ENCODE measurements at regions not wholly inside any gene's neighbourhood (a gene's known extent, or its start where the extent isn't known, plus 50 kb on each side); places are given as distances from the start of the nearest gene placed in this dataset.

GRCh38 chr14:71290960-71291466 is 383.8 kb downstream of the PCNX1 start:
- H3K9me3 ChIP-seq (ENCODE audit: control insufficient read depth in 1 of 2, low read length in 2 of 2), result no peaks in the 10 kb centered on the region
- no peaks in the 10 kb centered on the region for H3K27me3 ChIP-seq (ENCODE audit: low read depth, low read length)
- no peaks in the 10 kb centered on the region for H3K4me1 ChIP-seq (ENCODE audit: control insufficient read depth in 1 of 2, insufficient read depth in 2 of 2, low read length in 2 of 2)
- no peaks in the 10 kb centered on the region for H3K36me3 ChIP-seq (ENCODE audit: control insufficient read depth in 1 of 2, insufficient read depth in 2 of 2, low read length in 2 of 2)
- H3K27ac ChIP-seq (ENCODE audit: low read length), result no peak overlapping the region
- no peak overlapping the region for H3K4me3 ChIP-seq (ENCODE audit: low read depth in 1 of 2, low read length in 2 of 2)

GRCh38 chr14:71296184-71296583 is 388.9 kb downstream of the PCNX1 start:
- no peaks in the 10 kb centered on the region for H3K36me3 ChIP-seq (ENCODE audit: control insufficient read depth in 1 of 2, insufficient read depth in 2 of 2, low read length in 2 of 2)

GRCh38 chr14:71300566-71301330 is 393.5 kb downstream of the PCNX1 start:
- H3K4me3 ChIP-seq (ENCODE audit: low read depth in 1 of 2, low read length in 2 of 2), result no peak overlapping the region
- H3K27ac ChIP-seq (ENCODE audit: low read length), result no peak overlapping the region
- H3K4me1 ChIP-seq (ENCODE audit: control insufficient read depth in 1 of 2, insufficient read depth in 2 of 2, low read length in 2 of 2), result no peaks in the 10 kb centered on the region
- H3K27me3 ChIP-seq (ENCODE audit: low read depth, low read length), result no peaks in the 10 kb centered on the region
- H3K36me3 ChIP-seq (ENCODE audit: control insufficient read depth in 1 of 2, insufficient read depth in 2 of 2, low read length in 2 of 2), result no peaks in the 10 kb centered on the region
- peaks cover 0 to 8% of the 10 kb centered on the region in 2 donors for H3K9me3 ChIP-seq (ENCODE audit: control insufficient read depth in 1 of 2, low read length in 2 of 2)

More at GRCh38 chr14:71296184-71296583, 388.9 kb downstream of the PCNX1 start:
- H3K4me1 ChIP-seq (ENCODE audit: control insufficient read depth in 1 of 2, insufficient read depth in 2 of 2, low read length in 2 of 2), result no peaks in the 10 kb centered on the region
- H3K27ac ChIP-seq (ENCODE audit: low read length), result no peak overlapping the region
- no peaks in the 10 kb centered on the region for H3K27me3 ChIP-seq (ENCODE audit: low read depth, low read length)
- no peak overlapping the region for H3K4me3 ChIP-seq (ENCODE audit: low read depth in 1 of 2, low read length in 2 of 2)
- H3K9me3 ChIP-seq (ENCODE audit: control insufficient read depth in 1 of 2, low read length in 2 of 2), result no peaks in the 10 kb centered on the region

GRCh38 chr14:71301611-71302010 is 394.4 kb downstream of the PCNX1 start:
- H3K36me3 ChIP-seq (ENCODE audit: control insufficient read depth in 1 of 2, insufficient read depth in 2 of 2, low read length in 2 of 2), result no peaks in the 10 kb centered on the region
- H3K27ac ChIP-seq (ENCODE audit: low read length), result no peak overlapping the region
- peaks cover 0 to 8% of the 10 kb centered on the region in 2 donors for H3K9me3 ChIP-seq (ENCODE audit: control insufficient read depth in 1 of 2, low read length in 2 of 2)
- no peaks in the 10 kb centered on the region for H3K27me3 ChIP-seq (ENCODE audit: low read depth, low read length)
- H3K4me1 ChIP-seq (ENCODE audit: control insufficient read depth in 1 of 2, insufficient read depth in 2 of 2, low read length in 2 of 2), result no peaks in the 10 kb centered on the region
- no peak overlapping the region for H3K4me3 ChIP-seq (ENCODE audit: low read depth in 1 of 2, low read length in 2 of 2)

GRCh38 chr14:71304690-71305089 is 397.4 kb downstream of the PCNX1 start:
- Histone ChIP-seq H3K9me3 (ENCODE audit: control insufficient read depth in 1 of 2, low read length in 2 of 2) (peaks cover 0 to 8% of the 10 kb centered on the region in 2 donors), H3K27me3 (ENCODE audit: low read depth, low read length) (no peaks in the 10 kb centered on the region), H3K27ac (ENCODE audit: low read length) (no peak overlapping the region), H3K4me1 (ENCODE audit: control insufficient read depth in 1 of 2, insufficient read depth in 2 of 2, low read length in 2 of 2) (no peaks in the 10 kb centered on the region), H3K36me3 (ENCODE audit: control insufficient read depth in 1 of 2, insufficient read depth in 2 of 2, low read length in 2 of 2) (no peaks in the 10 kb centered on the region), H3K4me3 (ENCODE audit: low read depth in 1 of 2, low read length in 2 of 2) (no peak overlapping the region)

GRCh38 chr14:71308671-71309070 is 401.4 kb downstream of the PCNX1 start:
- Histone ChIP-seq H3K9me3 (ENCODE audit: control insufficient read depth in 1 of 2, low read length in 2 of 2) (peaks cover 0 to 8% of the 10 kb centered on the region in 2 donors), H3K27me3 (ENCODE audit: low read depth, low read length) (no peaks in the 10 kb centered on the region), H3K4me1 (ENCODE audit: control insufficient read depth in 1 of 2, insufficient read depth in 2 of 2, low read length in 2 of 2) (no peaks in the 10 kb centered on the region), H3K27ac (ENCODE audit: low read length) (no peak overlapping the region), H3K4me3 (ENCODE audit: low read depth in 1 of 2, low read length in 2 of 2) (no peak overlapping the region), H3K36me3 (ENCODE audit: control insufficient read depth in 1 of 2, insufficient read depth in 2 of 2, low read length in 2 of 2) (no peaks in the 10 kb centered on the region)

- Histone ChIP-seq H3K36me3 (ENCODE audit: control insufficient read depth in 1 of 2, insufficient read depth in 2 of 2, low read length in 2 of 2) (no peaks in the 10 kb centered on the region), H3K4me1 (ENCODE audit: control insufficient read depth in 1 of 2, insufficient read depth in 2 of 2, low read length in 2 of 2) (no peaks in the 10 kb centered on the region), H3K27me3 (ENCODE audit: low read depth, low read length) (no peaks in the 10 kb centered on the region), H3K27ac (ENCODE audit: low read length) (no peak overlapping the region), H3K4me3 (ENCODE audit: low read depth in 1 of 2, low read length in 2 of 2) (no peak overlapping the region), H3K9me3 (ENCODE audit: control insufficient read depth in 1 of 2, low read length in 2 of 2) (peaks cover 0 to 4% of the 10 kb centered on the region in 2 donors)
These were observed 402.5 kb downstream of the PCNX1 start for GRCh38 chr14:71309756-71310155.

- no peaks in the 10 kb centered on the region for H3K4me1 ChIP-seq (ENCODE audit: control insufficient read depth in 1 of 2, insufficient read depth in 2 of 2, low read length in 2 of 2)
- no peaks in the 10 kb centered on the region for H3K27me3 ChIP-seq (ENCODE audit: low read depth, low read length)
These were observed 403.8 kb downstream of the PCNX1 start for GRCh38 chr14:71311061-71311460.

GRCh38 chr14:71314717-71315116 is 407.5 kb downstream of the PCNX1 start:
- Histone ChIP-seq H3K4me1 (ENCODE audit: control insufficient read depth in 1 of 2, insufficient read depth in 2 of 2, low read length in 2 of 2) (no peaks in the 10 kb centered on the region), H3K9me3 (ENCODE audit: control insufficient read depth in 1 of 2, low read length in 2 of 2) (no peaks in the 10 kb centered on the region), H3K4me3 (ENCODE audit: low read depth in 1 of 2, low read length in 2 of 2) (no peak overlapping the region), H3K27me3 (ENCODE audit: low read depth, low read length) (no peaks in the 10 kb centered on the region), H3K36me3 (ENCODE audit: control insufficient read depth in 1 of 2, insufficient read depth in 2 of 2, low read length in 2 of 2) (no peaks in the 10 kb centered on the region), H3K27ac (ENCODE audit: low read length) (no peak overlapping the region)

More at GRCh38 chr14:71311061-71311460, 403.8 kb downstream of the PCNX1 start:
- Histone ChIP-seq H3K36me3 (ENCODE audit: control insufficient read depth in 1 of 2, insufficient read depth in 2 of 2, low read length in 2 of 2) (no peaks in the 10 kb centered on the region), H3K9me3 (ENCODE audit: control insufficient read depth in 1 of 2, low read length in 2 of 2) (no peaks in the 10 kb centered on the region), H3K4me3 (ENCODE audit: low read depth in 1 of 2, low read length in 2 of 2) (no peak overlapping the region), H3K27ac (ENCODE audit: low read length) (no peak overlapping the region)

GRCh38 chr14:71317385-71318096 is 410.3 kb downstream of the PCNX1 start:
- peaks cover 0 to 2% of the 10 kb centered on the region in 2 donors for H3K36me3 ChIP-seq (ENCODE audit: control insufficient read depth in 1 of 2, insufficient read depth in 2 of 2, low read length in 2 of 2)
- H3K27ac ChIP-seq (ENCODE audit: low read length), result no peak overlapping the region
- H3K4me3 ChIP-seq (ENCODE audit: low read depth in 1 of 2, low read length in 2 of 2), result no peak overlapping the region
- no peaks in the 10 kb centered on the region for H3K9me3 ChIP-seq (ENCODE audit: control insufficient read depth in 1 of 2, low read length in 2 of 2)
- H3K27me3 ChIP-seq (ENCODE audit: low read depth, low read length), result no peaks in the 10 kb centered on the region
- peaks cover 0 to 8% of the 10 kb centered on the region in 2 donors for H3K4me1 ChIP-seq (ENCODE audit: control insufficient read depth in 1 of 2, insufficient read depth in 2 of 2, low read length in 2 of 2)

GRCh38 chr14:71318097-71318459 is 410.8 kb downstream of the PCNX1 start:
- peaks cover 0 to 2% of the 10 kb centered on the region in 2 donors for H3K36me3 ChIP-seq (ENCODE audit: control insufficient read depth in 1 of 2, insufficient read depth in 2 of 2, low read length in 2 of 2)
- H3K27me3 ChIP-seq (ENCODE audit: low read depth, low read length), result no peaks in the 10 kb centered on the region
- no peak overlapping the region for H3K27ac ChIP-seq (ENCODE audit: low read length)
- no peaks in the 10 kb centered on the region for H3K9me3 ChIP-seq (ENCODE audit: control insufficient read depth in 1 of 2, low read length in 2 of 2)
- peaks cover 0 to 12% of the 10 kb centered on the region in 2 donors for H3K4me1 ChIP-seq (ENCODE audit: control insufficient read depth in 1 of 2, insufficient read depth in 2 of 2, low read length in 2 of 2)
- no peak overlapping the region for H3K4me3 ChIP-seq (ENCODE audit: low read depth in 1 of 2, low read length in 2 of 2)
